ENCODE measurements at regions not wholly inside any gene's neighbourhood (a gene's known extent, or its start where the extent isn't known, plus 50 kb on each side); places are given as distances from the start of the nearest gene placed in this dataset.

- no peak overlapping the region for H3K9ac ChIP-seq
- H3F3A ChIP-seq (replicated peaks; ENCODE audit: insufficient read depth), result no peaks in the 10 kb centered on the region
- ChIA-PET POLR2A (no interaction called here), CTCF (no interaction called here)
- H2AFZ ChIP-seq (ENCODE audit: low read depth), result no peak overlapping the region
- TF ChIP-seq MAX (IDR thresholded peaks at IDR 0.05; ENCODE audit: low read depth) (no peak), GATA2 (CRISPR knock-in tag; IDR thresholded peaks at IDR 0.05) (no peak), RXRA (IDR thresholded peaks at IDR 0.05; ENCODE audit: borderline replicate concordance, low read depth) (no peak), NRF1 (IDR thresholded peaks at IDR 0.05; ENCODE audit: low read depth, low read length) (no peak), EP300 (IDR thresholded peaks at IDR 0.05; ENCODE audit: borderline replicate concordance in 1 of 2, low read depth in 1 of 2, low read length in 1 of 2) (no peak), CTCF (IDR thresholded peaks at IDR 0.05) (no peak), MXI1 (IDR thresholded peaks at IDR 0.05; ENCODE audit: low read depth, low read length) (no peak), RAD21 (IDR thresholded peaks at IDR 0.05; ENCODE audit: low read length) (no peak), TEAD4 (IDR thresholded peaks at IDR 0.05; ENCODE audit: borderline replicate concordance, insufficient read depth) (no peak), TAF1 (IDR thresholded peaks at IDR 0.05; ENCODE audit: borderline replicate concordance, low read depth, low read length) (no peak), GABPA (IDR thresholded peaks at IDR 0.05; ENCODE audit: low read depth) (no peak), MEF2A (IDR thresholded peaks at IDR 0.05; ENCODE audit: borderline replicate concordance, low read depth) (no peak), PBX3 (IDR thresholded peaks at IDR 0.05) (no peak), FOXM1 (IDR thresholded peaks at IDR 0.05; ENCODE audit: low read depth) (no peak), FOXJ3 (CRISPR knock-in tag; IDR thresholded peaks at IDR 0.05) (no peak), JUND (IDR thresholded peaks at IDR 0.05) (no peak), SMC3 (IDR thresholded peaks at IDR 0.05; ENCODE audit: low read depth, low read length) (no peak), USF2 (IDR thresholded peaks at IDR 0.05; ENCODE audit: borderline replicate concordance, low read depth, low read length) (no peak), ZBTB33 (IDR thresholded peaks at IDR 0.05; ENCODE audit: borderline replicate concordance, low read depth) (no peak)
- no peaks in the 10 kb centered on the region for H3K9me2 ChIP-seq
- DNase-seq, result no peak
- 75% methylated on average over 1 of the region's 1 CpG for WGBS (ENCODE audit: low lambda C conversion rate)
- no peaks in the 10 kb centered on the region for H4K20me1 ChIP-seq (ENCODE audit: insufficient read depth)
- H3K79me2 ChIP-seq (ENCODE audit: insufficient read depth), result no peaks in the 10 kb centered on the region
- no peak overlapping the region for H3K4me3 ChIP-seq (ENCODE audit: low read depth in 2 of 2, low read length in 1 of 2)
- no peaks in the 10 kb centered on the region for H3K36me3 ChIP-seq (replicated peaks in 1 of 2; ENCODE audit: control insufficient read depth in 1 of 2, insufficient read depth in 2 of 2, low read length in 1 of 2)
- no peaks in the 10 kb centered on the region for H3K27me3 ChIP-seq (ENCODE audit: insufficient read depth)
- H3K4me2 ChIP-seq, result no peak overlapping the region
- no peak overlapping the region for H3K27ac ChIP-seq (ENCODE audit: low read depth in 2 of 2, low read length in 1 of 2)
- H3K9me3 ChIP-seq, result no peaks in the 10 kb centered on the region
- no peaks in the 10 kb centered on the region for H3K4me1 ChIP-seq (ENCODE audit: control insufficient read depth in 1 of 2, insufficient read depth in 2 of 2, low read depth in 1 of 2, low read length in 1 of 2)
Observed at GRCh38 chr13:67377919-67378318, 147.8 kb upstream of the PCDH9 start.

All from SK-N-SH (cell line).